ENCODE measurements at regions not wholly inside any gene's neighbourhood (a gene's known extent, or its start where the extent isn't known, plus 50 kb on each side); places are given as distances from the start of the nearest gene placed in this dataset.

DNA sequence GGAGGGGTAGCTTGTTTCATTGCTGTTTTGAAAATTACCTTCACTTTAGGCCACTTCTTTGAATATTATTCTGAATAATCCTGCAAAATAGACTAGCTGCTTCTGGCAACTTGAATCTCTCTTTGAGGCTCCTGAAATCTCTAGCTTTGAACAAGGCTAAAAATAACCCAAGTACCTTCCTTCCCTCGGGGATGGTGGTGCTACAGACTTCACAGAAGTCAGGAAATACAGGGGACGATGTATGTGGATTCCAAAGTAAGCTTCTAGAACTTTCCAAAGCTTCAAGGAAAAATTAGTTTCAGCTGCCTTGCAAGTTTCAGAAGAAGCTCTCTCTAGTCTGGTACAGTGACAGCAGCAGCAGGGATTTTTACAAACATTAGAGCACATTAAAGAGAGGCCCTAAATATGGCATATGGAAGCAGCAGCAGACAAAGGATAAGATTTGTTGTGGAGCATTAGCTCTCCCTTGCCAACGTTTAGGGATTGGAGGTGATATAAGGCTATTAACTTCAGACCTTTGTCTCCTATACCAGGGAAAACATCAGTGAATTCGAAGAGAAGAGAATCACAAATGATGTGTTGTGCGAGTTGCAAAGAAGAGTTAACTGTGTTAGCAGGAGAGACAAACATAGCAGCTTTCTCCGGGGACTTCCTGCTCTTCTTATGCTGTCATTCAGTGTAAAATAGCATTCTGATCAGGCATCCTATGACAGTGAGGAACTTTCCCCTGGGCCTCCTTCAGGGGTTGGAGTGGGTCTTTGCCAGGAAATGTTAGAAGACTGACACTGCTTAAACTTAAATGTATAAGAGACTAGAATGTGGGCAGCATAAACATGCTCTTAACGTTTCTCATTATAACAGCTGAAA lies 783.0 kb upstream of the ARPP21 start:
- H3K9me3 Mint-ChIP-seq, result peaks cover 4% of the 10 kb centered on the region
- H3K36me3 Mint-ChIP-seq (ENCODE audit: low read depth), result no peaks in the 10 kb centered on the region
- no peaks in the 10 kb centered on the region for H3K4me1 Mint-ChIP-seq (ENCODE audit: low read depth)
- H3K4me3 Mint-ChIP-seq, result no peak overlapping the region
- H3K27ac Mint-ChIP-seq, result no peak overlapping the region
- H3K27me3 Mint-ChIP-seq, result no peaks in the 10 kb centered on the region

DNA sequence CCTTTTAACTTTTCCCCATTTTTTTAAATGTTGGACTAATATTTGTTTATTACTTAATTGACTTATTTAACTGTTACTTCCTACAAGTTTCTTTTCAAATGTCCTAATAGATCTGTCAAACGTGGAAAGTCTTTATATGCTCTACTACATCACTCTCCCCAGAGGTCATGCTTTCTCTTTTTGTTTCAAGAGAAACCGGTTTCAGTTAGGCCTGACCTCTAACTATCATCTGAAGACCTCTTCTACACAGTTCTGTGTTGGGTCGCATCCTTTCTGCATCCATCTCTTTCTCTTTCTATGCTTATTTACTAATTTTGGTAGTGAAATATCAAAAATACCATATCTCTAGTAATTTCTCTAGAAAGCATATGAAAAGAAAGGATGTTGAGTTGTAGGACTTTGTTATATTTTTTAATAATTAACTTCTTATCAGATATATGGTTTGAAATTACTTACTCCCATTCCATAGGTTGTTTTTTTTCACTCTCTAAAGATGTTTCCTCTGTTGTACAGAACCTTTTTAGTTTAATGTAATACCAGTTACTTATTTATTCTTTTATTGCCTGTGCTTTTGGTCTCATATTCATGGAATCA lies 781.2 kb upstream of the ARPP21 start:
- no peak overlapping the region for H3K4me3 Mint-ChIP-seq
- no peaks in the 10 kb centered on the region for H3K4me1 Mint-ChIP-seq (ENCODE audit: low read depth)
- no peaks in the 10 kb centered on the region for H3K9me3 Mint-ChIP-seq
- H3K27me3 Mint-ChIP-seq, result no peaks in the 10 kb centered on the region
- no peaks in the 10 kb centered on the region for H3K36me3 Mint-ChIP-seq (ENCODE audit: low read depth)
- no peak overlapping the region for H3K27ac Mint-ChIP-seq

DNA sequence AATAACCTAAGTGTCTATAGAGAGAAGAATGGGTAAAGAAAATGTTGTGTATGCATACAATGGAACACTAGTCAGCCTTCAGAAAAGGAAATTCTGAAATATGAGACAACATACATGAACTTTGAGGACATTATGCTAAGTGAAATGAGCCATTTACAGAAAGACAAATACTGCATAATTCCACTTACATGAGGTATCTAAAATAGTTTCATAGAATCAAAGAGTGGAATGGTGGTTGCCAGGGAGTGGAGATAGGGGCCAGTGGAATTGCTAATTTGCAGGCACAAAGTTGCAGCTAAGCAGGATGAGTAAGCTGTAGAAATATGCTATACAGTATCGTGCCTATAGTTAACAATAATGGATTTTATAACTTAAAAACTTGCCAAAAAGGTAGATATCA lies 779.6 kb upstream of the ARPP21 start:
- Mint-ChIP-seq H3K9me3 (no peaks in the 10 kb centered on the region), H3K4me1 (ENCODE audit: low read depth) (no peaks in the 10 kb centered on the region), H3K27ac (no peak overlapping the region), H3K36me3 (ENCODE audit: low read depth) (no peaks in the 10 kb centered on the region), H3K4me3 (no peak overlapping the region), H3K27me3 (no peaks in the 10 kb centered on the region)

DNA sequence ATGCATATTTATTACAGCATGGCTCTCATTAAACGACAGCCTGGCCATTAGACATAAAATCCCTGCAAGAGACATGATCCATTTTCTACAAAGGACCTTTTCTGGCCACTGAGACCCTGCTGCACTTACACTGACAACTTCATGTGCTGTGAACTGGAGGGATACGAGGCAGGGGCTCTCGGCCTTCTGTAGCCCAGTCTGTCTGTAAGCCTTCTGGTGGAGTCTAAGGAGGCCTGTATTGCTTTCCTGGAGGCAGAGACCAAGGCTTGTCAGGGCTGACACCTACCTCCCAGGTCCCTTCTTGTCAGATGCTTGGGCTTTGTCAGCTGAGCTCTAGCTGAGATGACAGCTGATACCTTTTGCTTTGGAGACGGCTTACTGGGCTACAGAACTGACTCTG lies 776.9 kb upstream of the ARPP21 start:
- H3K9me3 Mint-ChIP-seq, result no peaks in the 10 kb centered on the region
- no peaks in the 10 kb centered on the region for H3K4me1 Mint-ChIP-seq (ENCODE audit: low read depth)
- no peak overlapping the region for H3K4me3 Mint-ChIP-seq
- H3K27ac Mint-ChIP-seq, result no peak overlapping the region
- H3K36me3 Mint-ChIP-seq (ENCODE audit: low read depth), result no peaks in the 10 kb centered on the region
- no peaks in the 10 kb centered on the region for H3K27me3 Mint-ChIP-seq

DNA sequence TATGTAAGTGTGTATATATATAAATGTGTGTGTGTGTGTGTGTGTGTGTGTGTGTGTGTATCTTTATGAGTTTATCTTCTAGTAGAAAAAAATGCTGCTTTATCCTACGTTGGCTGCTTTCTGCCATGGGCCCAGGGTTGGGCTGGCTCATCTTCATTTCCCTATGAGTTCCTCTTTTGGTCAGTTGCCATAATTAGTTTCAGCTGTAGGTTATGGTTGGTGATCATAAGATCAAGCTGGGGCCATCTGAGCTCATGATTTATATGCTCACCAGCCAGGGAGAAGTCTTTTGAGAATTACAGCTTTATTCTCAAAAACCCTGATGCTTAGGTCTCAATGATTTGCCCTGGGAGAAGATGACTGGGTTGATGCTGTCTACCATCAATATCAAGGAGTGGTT lies 775.8 kb upstream of the ARPP21 start:
- H3K4me3 Mint-ChIP-seq, result no peak overlapping the region
- no peaks in the 10 kb centered on the region for H3K4me1 Mint-ChIP-seq (ENCODE audit: low read depth)
- no peaks in the 10 kb centered on the region for H3K27me3 Mint-ChIP-seq
- no peaks in the 10 kb centered on the region for H3K9me3 Mint-ChIP-seq
- no peaks in the 10 kb centered on the region for H3K36me3 Mint-ChIP-seq (ENCODE audit: low read depth)
- no peak overlapping the region for H3K27ac Mint-ChIP-seq

DNA sequence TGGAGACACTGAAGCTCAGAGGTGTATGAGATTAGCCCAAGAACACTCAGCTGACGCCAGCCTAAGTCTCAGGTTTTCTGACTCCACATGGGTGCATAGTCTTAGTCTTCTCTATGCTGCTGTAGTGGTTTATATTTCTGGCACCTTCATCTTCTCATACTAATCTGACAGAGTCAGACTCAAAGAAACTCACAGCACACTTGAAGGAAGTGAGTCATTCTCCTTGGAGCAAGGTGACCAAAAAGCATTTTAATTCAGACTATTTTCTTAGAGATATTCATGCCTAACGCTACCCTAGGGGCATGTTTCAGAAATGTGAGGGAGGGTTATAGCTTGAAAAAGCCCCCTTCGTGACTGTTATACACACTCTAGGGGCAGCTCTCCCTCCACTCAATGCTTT lies 775.3 kb upstream of the ARPP21 start:
- Mint-ChIP-seq H3K4me3 (no peak overlapping the region), H3K36me3 (ENCODE audit: low read depth) (no peaks in the 10 kb centered on the region), H3K9me3 (no peaks in the 10 kb centered on the region), H3K4me1 (ENCODE audit: low read depth) (no peaks in the 10 kb centered on the region), H3K27me3 (no peaks in the 10 kb centered on the region), H3K27ac (no peak overlapping the region)

DNA sequence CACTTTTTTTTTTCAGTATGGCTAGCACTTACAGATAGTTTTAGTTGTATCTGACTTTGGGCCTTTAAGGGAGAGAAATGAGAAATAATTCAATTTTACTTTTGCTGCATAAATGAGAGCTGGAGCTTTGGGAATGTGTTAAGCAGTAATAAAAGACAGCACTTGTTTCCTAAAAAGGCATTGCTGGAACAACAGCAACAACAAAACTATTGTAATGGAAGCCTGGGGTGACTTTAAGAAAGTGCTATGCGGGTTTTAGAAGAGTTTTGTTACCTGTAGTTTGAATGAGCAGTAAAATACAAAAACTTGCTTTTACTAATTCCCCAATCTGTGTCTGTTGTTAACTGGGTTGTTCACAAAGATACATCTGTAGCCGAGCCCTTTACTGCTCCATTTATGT lies 774.0 kb upstream of the ARPP21 start:
- Mint-ChIP-seq H3K27me3 (no peaks in the 10 kb centered on the region), H3K36me3 (ENCODE audit: low read depth) (no peaks in the 10 kb centered on the region), H3K9me3 (no peaks in the 10 kb centered on the region), H3K4me3 (no peak overlapping the region), H3K4me1 (ENCODE audit: low read depth) (no peaks in the 10 kb centered on the region), H3K27ac (no peak overlapping the region)

DNA sequence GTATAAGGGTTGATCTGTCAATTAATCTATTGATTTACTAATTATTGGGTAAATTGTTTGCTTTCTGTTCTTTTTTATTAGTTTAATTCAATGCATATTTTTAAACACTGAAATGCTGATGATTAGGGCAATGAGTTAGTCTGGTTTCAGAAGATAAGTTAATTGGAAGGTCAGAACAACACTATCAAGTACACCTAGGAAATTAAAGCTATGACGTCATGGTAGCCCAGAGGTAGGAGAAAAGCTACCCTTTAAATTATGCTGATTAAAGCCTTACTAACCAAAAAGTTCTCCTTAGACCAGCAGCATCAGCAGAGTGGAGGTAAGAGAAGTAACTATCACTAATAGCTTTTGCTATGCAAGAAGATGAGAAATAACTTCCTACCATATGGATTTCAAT lies 770.4 kb upstream of the ARPP21 start:
- H3K36me3 Mint-ChIP-seq (ENCODE audit: low read depth), result no peaks in the 10 kb centered on the region
- no peaks in the 10 kb centered on the region for H3K9me3 Mint-ChIP-seq
- H3K4me1 Mint-ChIP-seq (ENCODE audit: low read depth), result no peaks in the 10 kb centered on the region
- no peak overlapping the region for H3K4me3 Mint-ChIP-seq
- H3K27me3 Mint-ChIP-seq, result no peaks in the 10 kb centered on the region
- H3K27ac Mint-ChIP-seq, result no peak overlapping the region

DNA sequence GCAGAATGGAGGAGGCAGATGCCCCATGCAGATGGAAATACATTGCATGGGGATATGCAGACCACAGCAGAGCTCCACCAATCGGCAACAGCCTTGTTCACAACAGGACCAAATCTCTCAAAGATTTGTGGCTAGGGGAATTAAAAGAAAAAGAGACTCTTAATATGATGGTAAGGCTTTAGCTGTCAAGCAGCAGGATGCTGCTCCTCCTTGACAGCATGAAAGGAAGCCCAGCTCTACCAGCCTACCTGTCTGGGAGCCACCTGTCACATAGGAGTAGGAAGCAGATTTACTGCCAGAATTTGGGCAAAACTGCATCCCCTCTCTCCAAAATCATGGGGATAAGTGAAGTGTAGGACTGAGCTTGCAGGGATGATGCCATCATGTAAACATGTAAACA lies 769.6 kb upstream of the ARPP21 start:
- Mint-ChIP-seq H3K9me3 (no peaks in the 10 kb centered on the region), H3K36me3 (ENCODE audit: low read depth) (no peaks in the 10 kb centered on the region), H3K27me3 (no peaks in the 10 kb centered on the region), H3K4me3 (no peak overlapping the region), H3K27ac (no peak overlapping the region), H3K4me1 (ENCODE audit: low read depth) (no peaks in the 10 kb centered on the region)

DNA sequence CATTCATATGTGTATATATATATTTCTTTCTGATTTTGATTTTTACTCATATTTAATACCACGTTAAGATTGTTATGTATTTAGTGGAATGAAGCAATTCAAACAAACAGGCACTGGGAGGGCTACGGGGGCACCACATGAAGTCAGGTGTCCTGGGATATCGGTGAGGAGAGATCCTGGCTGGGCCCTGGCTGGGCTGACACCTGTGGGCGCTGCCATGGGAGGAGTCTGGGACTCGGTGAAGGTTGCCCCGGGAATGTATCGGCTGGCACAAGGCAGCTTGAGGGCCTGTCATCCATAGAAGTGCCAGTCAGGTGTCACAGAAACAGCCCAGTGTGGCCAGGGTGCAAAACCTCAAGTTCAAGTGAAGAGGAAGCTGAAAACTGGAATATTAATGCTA lies 766.9 kb upstream of the ARPP21 start:
- Mint-ChIP-seq H3K27ac (no peak overlapping the region), H3K4me3 (no peak overlapping the region), H3K9me3 (no peaks in the 10 kb centered on the region), H3K4me1 (ENCODE audit: low read depth) (no peaks in the 10 kb centered on the region), H3K36me3 (ENCODE audit: low read depth) (no peaks in the 10 kb centered on the region), H3K27me3 (no peaks in the 10 kb centered on the region)

DNA sequence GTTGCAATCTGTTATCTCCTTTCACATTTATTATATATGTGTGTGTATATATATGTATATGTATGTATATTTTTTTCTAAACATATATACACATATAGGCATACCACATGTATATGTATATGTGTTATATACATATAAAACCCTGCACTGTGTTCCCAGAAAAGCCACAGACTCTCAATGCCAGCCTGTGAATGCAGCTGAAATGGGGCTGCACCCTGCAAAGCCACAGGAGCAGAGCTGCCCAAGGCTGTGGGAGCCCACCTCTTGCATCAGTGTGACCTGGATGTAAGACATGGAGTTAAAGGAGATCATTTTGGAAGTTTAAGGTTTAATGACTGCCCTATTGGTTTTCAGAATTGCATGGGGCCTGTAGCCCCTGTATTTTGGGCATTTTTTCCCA lies 762.3 kb upstream of the ARPP21 start:
- Mint-ChIP-seq H3K4me1 (ENCODE audit: low read depth) (no peaks in the 10 kb centered on the region), H3K4me3 (no peak overlapping the region), H3K27me3 (no peaks in the 10 kb centered on the region), H3K36me3 (ENCODE audit: low read depth) (no peaks in the 10 kb centered on the region), H3K27ac (no peak overlapping the region), H3K9me3 (no peaks in the 10 kb centered on the region)

DNA sequence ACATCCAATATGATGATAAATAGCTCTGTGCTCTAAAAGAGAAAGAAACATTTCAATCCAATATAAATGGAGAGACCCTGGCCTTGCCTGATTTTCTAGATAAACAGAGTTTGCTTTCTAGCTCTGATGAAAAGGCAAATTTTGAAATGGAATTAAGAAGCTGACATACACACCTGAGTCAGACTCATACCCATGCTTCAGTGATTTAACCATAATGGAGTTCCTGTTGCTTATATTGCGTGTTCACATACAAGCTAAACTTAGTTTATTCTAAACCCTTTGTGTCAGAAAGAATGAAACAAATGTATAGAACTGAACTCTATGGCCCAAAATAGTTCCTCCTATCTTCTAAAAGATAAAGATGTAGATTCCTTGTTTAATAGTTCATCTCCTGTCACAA lies 760.8 kb upstream of the ARPP21 start:
- H3K4me3 Mint-ChIP-seq, result no peak overlapping the region
- no peak overlapping the region for H3K27ac Mint-ChIP-seq
- H3K36me3 Mint-ChIP-seq (ENCODE audit: low read depth), result no peaks in the 10 kb centered on the region
- H3K4me1 Mint-ChIP-seq (ENCODE audit: low read depth), result no peaks in the 10 kb centered on the region
- H3K9me3 Mint-ChIP-seq, result no peaks in the 10 kb centered on the region
- H3K27me3 Mint-ChIP-seq, result no peaks in the 10 kb centered on the region

DNA sequence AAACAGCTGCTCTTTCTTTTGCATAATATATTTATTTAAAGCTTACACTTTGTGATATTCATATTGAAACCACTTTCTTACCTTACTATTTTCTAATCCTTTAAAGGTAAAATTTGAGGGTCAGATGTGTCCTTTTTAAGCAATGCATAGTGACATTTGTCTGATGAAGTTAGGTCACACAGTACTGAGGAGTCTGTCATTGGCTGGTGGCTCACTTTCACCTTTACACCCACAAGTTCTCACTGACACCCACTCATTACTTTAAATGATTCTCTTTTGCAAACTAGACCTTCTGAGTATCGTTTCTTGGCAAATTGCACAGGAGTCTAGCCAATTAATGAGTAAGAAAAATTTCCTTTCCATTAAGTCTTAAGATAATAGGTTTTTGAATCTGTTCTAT lies 758.3 kb upstream of the ARPP21 start:
- Mint-ChIP-seq H3K4me3 (no peak overlapping the region), H3K27me3 (no peaks in the 10 kb centered on the region), H3K36me3 (ENCODE audit: low read depth) (no peaks in the 10 kb centered on the region), H3K27ac (no peak overlapping the region), H3K9me3 (no peaks in the 10 kb centered on the region), H3K4me1 (ENCODE audit: low read depth) (no peaks in the 10 kb centered on the region)

DNA sequence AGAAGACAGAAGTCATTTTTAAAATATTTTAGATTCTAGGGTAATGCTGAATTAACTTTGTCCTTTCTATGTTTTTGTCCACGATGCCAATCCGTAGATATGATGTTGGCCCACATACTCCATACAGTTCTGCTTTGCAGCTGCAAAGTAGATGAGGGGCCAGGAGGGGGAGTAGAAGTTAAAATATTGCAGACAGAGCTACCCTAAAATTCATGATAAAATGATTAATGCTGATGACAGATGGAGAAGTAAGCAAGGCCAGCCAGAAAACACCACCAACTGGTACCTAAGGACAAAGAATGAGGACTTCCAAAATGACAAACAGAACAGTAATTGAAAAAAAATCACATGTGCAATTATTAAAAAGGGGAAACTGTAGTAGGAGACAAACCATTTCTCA lies 756.6 kb upstream of the ARPP21 start:
- Mint-ChIP-seq H3K4me3 (no peak overlapping the region), H3K27me3 (no peaks in the 10 kb centered on the region), H3K4me1 (ENCODE audit: low read depth) (no peaks in the 10 kb centered on the region), H3K36me3 (ENCODE audit: low read depth) (no peaks in the 10 kb centered on the region), H3K27ac (no peak overlapping the region), H3K9me3 (no peaks in the 10 kb centered on the region)

DNA sequence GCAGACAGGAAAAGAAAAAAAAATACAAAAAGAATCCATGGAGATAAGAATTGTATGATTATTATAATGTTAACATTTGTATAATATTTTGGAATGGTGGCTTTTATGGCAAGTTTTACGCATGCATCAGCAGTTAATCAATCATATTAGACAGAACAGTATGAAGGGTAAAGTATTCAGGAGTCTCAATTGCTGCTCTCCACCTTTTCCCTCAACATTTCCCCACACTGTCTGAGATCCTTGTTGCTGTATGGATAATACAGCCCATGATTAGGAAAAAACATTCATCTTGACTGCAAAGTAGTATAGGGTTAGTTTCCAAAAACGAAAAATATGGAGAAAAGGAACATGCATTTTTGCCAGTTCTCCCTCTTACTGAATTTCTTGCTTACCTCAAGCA lies 755.3 kb upstream of the ARPP21 start:
- Mint-ChIP-seq H3K27ac (no peak overlapping the region), H3K9me3 (no peaks in the 10 kb centered on the region), H3K4me1 (ENCODE audit: low read depth) (no peaks in the 10 kb centered on the region), H3K27me3 (no peaks in the 10 kb centered on the region), H3K36me3 (ENCODE audit: low read depth) (no peaks in the 10 kb centered on the region), H3K4me3 (no peak overlapping the region)

DNA sequence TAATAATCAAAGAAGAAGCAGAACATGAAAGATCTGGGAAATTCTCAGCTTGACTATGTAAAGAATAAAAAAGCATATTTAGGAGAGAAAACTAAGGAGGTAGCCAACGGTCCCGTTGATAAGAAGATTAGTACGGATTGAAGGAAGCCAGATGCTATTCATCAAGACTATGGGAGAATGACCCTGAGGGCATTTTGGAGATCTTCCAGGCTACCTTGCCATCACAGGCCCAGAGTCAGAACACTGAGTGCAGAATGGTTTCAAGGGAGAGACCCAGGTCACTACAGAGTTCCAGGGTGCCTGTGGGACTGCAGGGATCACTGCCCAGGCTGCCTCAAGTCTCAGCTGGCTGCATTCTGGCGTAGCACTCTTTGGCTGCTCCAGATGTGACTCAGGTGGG lies 752.9 kb upstream of the ARPP21 start:
- Mint-ChIP-seq H3K27ac (no peak overlapping the region), H3K36me3 (ENCODE audit: low read depth) (no peaks in the 10 kb centered on the region), H3K9me3 (no peaks in the 10 kb centered on the region), H3K4me3 (no peak overlapping the region), H3K27me3 (no peaks in the 10 kb centered on the region), H3K4me1 (ENCODE audit: low read depth) (no peaks in the 10 kb centered on the region)

All from stimulated activated naive CD8-positive, alpha-beta T cell treated with anti-CD3 and anti-CD28 coated beads, Interleukin-15, Interleukin-2, amounts not matched to agents 100 ng/mL and 50 ng/mL, for 24 hours (primary cell).